GM12891 (cell line): ENCODE measurements at regions not wholly inside any gene's neighbourhood (a gene's known extent, or its start where the extent isn't known, plus 50 kb on each side); places are given as distances from the start of the nearest gene placed in this dataset.

Experiments
- POLR2A ChIP-seq: IDR thresholded peaks from 2 replicates; pipeline ENCODE4 v1.6.1; 2011; ENCODE audit warnings: low read depth, low read length, control low read depth
- POLR2AphosphoS5 ChIP-seq: IDR thresholded peaks from 2 replicates; pipeline ENCODE4 v1.6.1; 2011; ENCODE audit warnings: low read depth, low read length, control low read depth
- TAF1 ChIP-seq: IDR thresholded peaks from 2 replicates; pipeline ENCODE4 v1.6.1; 2011; ENCODE audit warnings: low read depth, low read length, control low read depth

GRCh38 chrX:38991656-38992440 lies 190.6 kb downstream of the MID1IP1 start:
- no peak for TF ChIP-seq POLR2A
- TF ChIP-seq TAF1: no peak
- no peak for TF ChIP-seq POLR2AphosphoS5
